OCI-LY1 (cell line): ENCODE measurements at regions not wholly inside any gene's neighbourhood (a gene's known extent, or its start where the extent isn't known, plus 50 kb on each side); places are given as distances from the start of the nearest gene placed in this dataset.

Experiments
- H2AFZ ChIP-seq: fragments of 200-600 bp; sonication (generic), shearing (Covaris generic); 2 replicates; pipeline ENCODE4 v1.6.0; 2014; ENCODE audit warnings: antibody characterized with exemption, mild to moderate bottlenecking, low read length
- H3F3A ChIP-seq: fragments of 200-600 bp; sonication (generic), shearing (Covaris generic); 2 replicates; pipeline ENCODE4 v1.6.0; 2014; ENCODE audit warnings: mild to moderate bottlenecking, antibody characterized with exemption, low read length, moderate library complexity; ENCODE audit not compliant: insufficient read depth
- H3K27ac ChIP-seq: fragments of 200-600 bp; sonication (generic); 2 replicates; pipeline ENCODE4 v1.5.1; 2014; ENCODE audit warnings: low read length, mixed run types, mild to moderate bottlenecking, low read depth; ENCODE audit not compliant: poor library complexity, severe bottlenecking
- H3K27me3 ChIP-seq: fragments of 200-600 bp; sonication (generic); 2 replicates; pipeline ENCODE4 v1.6.0; 2014; ENCODE audit warnings: antibody characterized with exemption, mild to moderate bottlenecking, low read length, moderate library complexity; ENCODE audit not compliant: insufficient read depth
- H3K36me3 ChIP-seq: fragments of 200-600 bp; sonication (generic); 2 replicates; pipeline ENCODE4 v1.6.1; 2014; ENCODE audit warnings: mild to moderate bottlenecking, antibody characterized with exemption, low read length, moderate library complexity, mixed read lengths; ENCODE audit not compliant: insufficient read depth
- H3K4me1 ChIP-seq: fragments of 200-600 bp; sonication (generic); 2 replicates; pipeline ENCODE4 v1.5.1; 2014; ENCODE audit warnings: mild to moderate bottlenecking, low read length, moderate library complexity; ENCODE audit not compliant: insufficient read depth, severe bottlenecking
- H3K4me2 ChIP-seq: fragments of 200-600 bp; sonication (generic), shearing (Covaris generic); 2 replicates; pipeline ENCODE4 v1.6.1; 2014; ENCODE audit warnings: low read length
- H3K4me3 ChIP-seq: fragments of 200-600 bp; sonication (generic); 2 replicates; pipeline ENCODE4 v1.5.1; 2014; ENCODE audit warnings: low read length, low read depth, mild to moderate bottlenecking, mixed read lengths; ENCODE audit not compliant: poor library complexity, severe bottlenecking
- H3K79me2 ChIP-seq: fragments of 200-600 bp; shearing (Covaris generic); 2 replicates; pipeline ENCODE4 v1.6.1; 2016; ENCODE audit warnings: mixed run types, low read length, mixed read lengths; ENCODE audit not compliant: insufficient read depth
- H3K9ac ChIP-seq: fragments of 200-600 bp; sonication (generic), shearing (Covaris generic); 2 replicates; pipeline ENCODE4 v1.6.1; 2014; ENCODE audit warnings: mild to moderate bottlenecking, low read length, mixed read lengths
- H3K9me2 ChIP-seq: fragments of 200-600 bp; sonication (generic), shearing (Covaris generic); 2 replicates; pipeline ENCODE4 v1.6.1; 2014; ENCODE audit warnings: low read depth, mild to moderate bottlenecking, low read length, mixed read lengths
- H3K9me3 ChIP-seq: fragments of 200-600 bp; shearing (Covaris generic); 2 replicates; pipeline ENCODE4 v1.6.1; 2014; ENCODE audit warnings: low read length, mixed read lengths
- H4K20me1 ChIP-seq: fragments of 200-600 bp; sonication (generic), shearing (Covaris generic); 2 replicates; pipeline ENCODE4 v1.6.0; 2016; ENCODE audit warnings: mild to moderate bottlenecking, low read length; ENCODE audit not compliant: insufficient read depth
- CTCF ChIP-seq: fragments of 200-600 bp; sonication (generic), shearing (Covaris generic); IDR thresholded peaks from 2 replicates; pipeline ENCODE4 v1.5.1; 2017; ENCODE audit warnings: mild to moderate bottlenecking, antibody characterized with exemption, low read length, moderate library complexity, mixed read lengths
- EZH2 ChIP-seq: fragments of 200-600 bp; sonication (generic), shearing (Covaris generic); IDR thresholded peaks from 2 replicates; pipeline ENCODE4 v1.8.0; 2017; ENCODE audit warnings: borderline replicate concordance, mixed run types, mild to moderate bottlenecking, antibody characterized with exemption, low read length, moderate library complexity, mixed read lengths

- H3K4me1 ChIP-seq = peaks cover 37% of the 10 kb centered on the region
- H3K9me3 ChIP-seq = no peaks in the 10 kb centered on the region
- no peaks in the 10 kb centered on the region for H3K9me2 ChIP-seq
- 0 out of 2 replicates have a peak, but pooled peaks cover 6% of the 10 kb centered on the region for H3F3A ChIP-seq
- no peaks in the 10 kb centered on the region for H3K36me3 ChIP-seq
- H3K27ac ChIP-seq = no peak overlapping the region
- H2AFZ ChIP-seq = no peak overlapping the region
- H3K9ac ChIP-seq = no peak overlapping the region
- no peaks in the 10 kb centered on the region for H4K20me1 ChIP-seq
- no peak overlapping the region for H3K4me3 ChIP-seq
- H3K4me2 ChIP-seq = no peak overlapping the region
- TF ChIP-seq EZH2 (no peak), CTCF (no peak)
- H3K79me2 ChIP-seq = no peaks in the 10 kb centered on the region
- no peaks in the 10 kb centered on the region for H3K27me3 ChIP-seq
Measured at GRCh38 chr3:177329854-177330253, 132.6 kb upstream of the TBL1XR1 start.

- Histone ChIP-seq H4K20me1 (no peaks in the 10 kb centered on the region), H3K79me2 (no peaks in the 10 kb centered on the region), H3K27me3 (no peaks in the 10 kb centered on the region), H3F3A (0 out of 2 replicates have a peak, but pooled peaks cover 6% of the 10 kb centered on the region), H3K4me1 (peaks cover 33% of the 10 kb centered on the region), H3K9ac (no peak overlapping the region), H3K4me2 (no peak overlapping the region), H3K9me3 (no peaks in the 10 kb centered on the region), H2AFZ (no peak overlapping the region), H3K9me2 (no peaks in the 10 kb centered on the region), H3K4me3 (no peak overlapping the region), H3K36me3 (no peaks in the 10 kb centered on the region), H3K27ac (no peak overlapping the region)
- TF ChIP-seq CTCF = no peak
- TF ChIP-seq EZH2 = no peak
Measured at GRCh38 chr3:177330779-177331178, 133.5 kb upstream of the TBL1XR1 start.

DNA sequence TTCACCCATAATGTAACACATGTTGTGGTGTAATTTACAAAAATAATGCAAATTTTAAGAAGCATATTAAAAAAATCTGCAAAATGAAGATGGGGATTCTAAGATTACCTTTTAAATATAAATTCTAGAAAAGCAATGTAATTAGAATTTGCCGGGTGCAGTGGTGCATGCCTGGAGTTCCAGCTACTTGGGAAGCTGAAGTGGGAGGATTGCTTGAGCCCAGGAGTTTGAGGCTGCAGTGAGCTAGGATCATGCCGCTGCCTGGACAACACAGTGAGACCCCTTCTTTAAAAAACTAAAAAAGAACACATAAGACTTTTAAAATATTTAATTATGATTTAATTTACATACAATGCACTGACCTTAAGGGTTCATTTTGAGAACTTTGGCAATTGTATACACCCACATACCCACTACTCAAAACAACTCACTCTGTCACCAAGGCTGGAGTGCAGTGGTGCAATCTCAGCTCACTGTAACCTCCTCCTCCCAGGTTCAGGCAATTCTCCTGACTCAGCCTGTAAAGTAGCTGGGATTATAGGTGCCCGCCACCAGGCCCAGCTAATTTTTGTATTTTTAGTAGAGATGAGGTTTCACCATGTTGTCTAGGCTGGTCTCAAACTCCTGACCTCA is 134.0 kb upstream of the TBL1XR1 start:
- H3K4me2 ChIP-seq = no peak overlapping the region
- H3K27me3 ChIP-seq = no peaks in the 10 kb centered on the region
- no peak overlapping the region for H2AFZ ChIP-seq
- no peaks in the 10 kb centered on the region for H4K20me1 ChIP-seq
- H3K9ac ChIP-seq = no peak overlapping the region
- no peak overlapping the region for H3K4me3 ChIP-seq
- 0 out of 2 replicates have a peak, but pooled peaks cover 3% of the 10 kb centered on the region for H3F3A ChIP-seq
- H3K9me2 ChIP-seq = no peaks in the 10 kb centered on the region
- no peaks in the 10 kb centered on the region for H3K79me2 ChIP-seq
- no peaks in the 10 kb centered on the region for H3K36me3 ChIP-seq
- H3K9me3 ChIP-seq = no peaks in the 10 kb centered on the region
- no peak overlapping the region for H3K27ac ChIP-seq
- TF ChIP-seq EZH2 = no peak
- TF ChIP-seq CTCF = no peak
- H3K4me1 ChIP-seq = peaks cover 38% of the 10 kb centered on the region
